ENCODE measurements at regions not wholly inside any gene's neighbourhood (a gene's known extent, or its start where the extent isn't known, plus 50 kb on each side); places are given as distances from the start of the nearest gene placed in this dataset.

DNA sequence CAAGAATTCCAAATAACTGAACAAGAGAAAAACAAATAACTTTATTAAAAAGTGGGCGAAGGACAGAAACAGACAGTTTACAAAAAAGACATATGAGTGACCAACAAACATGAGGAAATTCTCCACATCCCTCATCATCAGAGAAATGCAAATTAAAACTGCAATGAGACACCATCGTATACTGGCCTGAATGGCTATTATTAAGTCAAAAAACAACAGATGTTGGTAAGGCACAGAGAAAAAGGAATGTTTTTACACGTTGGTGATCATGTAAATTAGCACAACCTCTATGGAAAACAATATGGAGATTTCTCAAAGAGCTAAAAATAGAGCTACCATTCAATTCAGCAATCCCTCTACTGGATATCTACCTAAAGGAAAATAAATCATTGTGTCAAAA lies 1260.4 kb upstream of the ALCAM start:
- TF ChIP-seq, protein P1, sequence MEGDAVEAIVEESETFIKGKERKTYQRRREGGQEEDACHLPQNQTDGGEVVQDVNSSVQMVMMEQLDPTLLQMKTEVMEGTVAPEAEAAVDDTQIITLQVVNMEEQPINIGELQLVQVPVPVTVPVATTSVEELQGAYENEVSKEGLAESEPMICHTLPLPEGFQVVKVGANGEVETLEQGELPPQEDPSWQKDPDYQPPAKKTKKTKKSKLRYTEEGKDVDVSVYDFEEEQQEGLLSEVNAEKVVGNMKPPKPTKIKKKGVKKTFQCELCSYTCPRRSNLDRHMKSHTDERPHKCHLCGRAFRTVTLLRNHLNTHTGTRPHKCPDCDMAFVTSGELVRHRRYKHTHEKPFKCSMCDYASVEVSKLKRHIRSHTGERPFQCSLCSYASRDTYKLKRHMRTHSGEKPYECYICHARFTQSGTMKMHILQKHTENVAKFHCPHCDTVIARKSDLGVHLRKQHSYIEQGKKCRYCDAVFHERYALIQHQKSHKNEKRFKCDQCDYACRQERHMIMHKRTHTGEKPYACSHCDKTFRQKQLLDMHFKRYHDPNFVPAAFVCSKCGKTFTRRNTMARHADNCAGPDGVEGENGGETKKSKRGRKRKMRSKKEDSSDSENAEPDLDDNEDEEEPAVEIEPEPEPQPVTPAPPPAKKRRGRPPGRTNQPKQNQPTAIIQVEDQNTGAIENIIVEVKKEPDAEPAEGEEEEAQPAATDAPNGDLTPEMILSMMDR (IDR thresholded peaks at IDR 0.05; ENCODE audit: insufficient read depth, low read length), result no peak
- no peak for TF ChIP-seq POLR2AphosphoS5 (IDR thresholded peaks at IDR 0.05; ENCODE audit: low read depth)

Data from HL-60 (cell line).